Natural killer cell (primary cell): ENCODE measurements at regions not wholly inside any gene's neighbourhood (a gene's known extent, or its start where the extent isn't known, plus 50 kb on each side); places are given as distances from the start of the nearest gene placed in this dataset.

ENCODE experiments used
- ATAC-seq, 3 donors: fragments of 150-1000 bp in 2 of 3; fragments of 200-7000 bp in 1 of 3; cut with Tn5 transposase; 1 replicate in 1 of 3; 2 replicates in 2 of 3; pipeline ENCODE4 v1.10.0; 2021; ENCODE audit warnings: mild to moderate bottlenecking in 2 of 3, moderate library complexity in 2 of 3
- DNase-seq, 2 donors: peaks; one replicate each; pipeline versions ENCODE4 v3.0.0 to v3.0.0-alpha.2; 2013 to 2021; ENCODE audit warnings: mixed read lengths in 1 of 2
- H3K27ac ChIP-seq: one replicate; pipeline ENCODE4 v1.5.1; 2013; ENCODE audit warnings: mild to moderate bottlenecking, low read length
- H3K27me3 ChIP-seq: one replicate; pipeline ENCODE4 v1.6.1; 2013; ENCODE audit warnings: low read length; ENCODE audit not compliant: control insufficient read depth, insufficient read depth
- H3K36me3 ChIP-seq: one replicate; pipeline ENCODE4 v1.6.1; 2013; ENCODE audit warnings: low read length; ENCODE audit not compliant: control insufficient read depth, insufficient read depth
- H3K4me1 ChIP-seq: one replicate; pipeline ENCODE4 v1.6.1; 2013; ENCODE audit warnings: low read length; ENCODE audit not compliant: control insufficient read depth, insufficient read depth
- H3K4me3 ChIP-seq: one replicate; pipeline ENCODE4 v1.5.1; 2013; ENCODE audit warnings: low read length
- H3K9me3 ChIP-seq: one replicate; pipeline ENCODE4 v1.6.1; 2013; ENCODE audit warnings: low read length; ENCODE audit not compliant: control insufficient read depth, insufficient read depth
- H3K27ac Mint-ChIP-seq, 2 donors: one replicate each; pipeline ENCODE4 v1.8.0; 2022; ENCODE audit warnings: mild to moderate bottlenecking in 2 of 2, mixed read lengths in 2 of 2, moderate library complexity in 1 of 2
- H3K27me3 Mint-ChIP-seq, 2 donors: one replicate each; pipeline ENCODE4 v1.8.0; 2022; ENCODE audit warnings: low read depth in 2 of 2, mixed read lengths in 2 of 2
- H3K36me3 Mint-ChIP-seq: one replicate; pipeline ENCODE4 v1.8.0; 2022; ENCODE audit warnings: mixed read lengths
- H3K4me1 Mint-ChIP-seq, 2 donors: one replicate each; pipeline ENCODE4 v1.8.0; 2022; ENCODE audit warnings: mixed read lengths in 2 of 2
- H3K4me3 Mint-ChIP-seq: one replicate; pipeline ENCODE4 v1.8.0; 2022; ENCODE audit warnings: mild to moderate bottlenecking, moderate library complexity, mixed read lengths
- H3K9me3 Mint-ChIP-seq, 2 donors: one replicate each; pipeline ENCODE4 v1.8.0; 2022; ENCODE audit warnings: mixed read lengths in 2 of 2
- CTCF ChIP-seq: fragments of 200-600 bp; IDR thresholded peaks from one replicate; pipeline ENCODE4 v1.8.0; 2022; ENCODE audit warnings: antibody characterized with exemption
- WGBS: methylation state at CpG from one replicate; pipeline ENCODE4 v1.1.7; 2013; ENCODE audit warnings: missing lambda C conversion rate; ENCODE audit not compliant: insufficient coverage; 5-methylcytosine and 5-hydroxymethylcytosine counted together
- intact Hi-C: fragments of 100-400 bp; cut with micrococcal nuclease; formaldehyde crosslinking; loops from one replicate; pipeline ENCODE4 v1.14.2; 2022

- Histone ChIP-seq H3K36me3 (no peaks in the 10 kb centered on the region), H3K9me3 (no peaks in the 10 kb centered on the region), H3K27ac (no peak overlapping the region), H3K4me1 (no peaks in the 10 kb centered on the region), H3K4me3 (no peak overlapping the region), H3K27me3 (no peaks in the 10 kb centered on the region)
- no peak for TF ChIP-seq CTCF
- intact Hi-C loops, result no loop called here
- Mint-ChIP-seq H3K4me1 (no peaks in the 10 kb centered on the region), H3K27ac (no peak overlapping the region), H3K27me3 (no peaks in the 10 kb centered on the region), H3K4me3 (no peak overlapping the region), H3K36me3 (no peaks in the 10 kb centered on the region), H3K9me3 (peaks cover 2 to 6% of the 10 kb centered on the region in 2 donors)
- WGBS, result 76% methylated on average over 4 of the region's 4 CpGs
- DNase-seq, result no peak
- no peak for ATAC-seq
Observed at GRCh38 chr2:40737180-40737579, 285.3 kb upstream of the SLC8A1 start.

GRCh38 chr2:40740419-40740818 is 288.5 kb upstream of the SLC8A1 start:
- Mint-ChIP-seq H3K36me3 (no peaks in the 10 kb centered on the region), H3K27me3 (no peaks in the 10 kb centered on the region), H3K27ac (no peak overlapping the region), H3K9me3 (peaks cover 4 to 7% of the 10 kb centered on the region in 2 donors), H3K4me1 (no peaks in the 10 kb centered on the region), H3K4me3 (no peak overlapping the region)
- Histone ChIP-seq H3K4me3 (no peak overlapping the region), H3K9me3 (no peaks in the 10 kb centered on the region), H3K27me3 (no peaks in the 10 kb centered on the region), H3K27ac (no peak overlapping the region), H3K4me1 (no peaks in the 10 kb centered on the region), H3K36me3 (no peaks in the 10 kb centered on the region)
- no peak for ATAC-seq
- intact Hi-C loops, result no loop called here
- DNase-seq, result no peak
- TF ChIP-seq CTCF, result no peak
- 63% methylated on average over 1 of the region's 1 CpG for WGBS

GRCh38 chr2:40741532-40741931 is 289.6 kb upstream of the SLC8A1 start:
- DNase-seq, result no peak
- no peak overlapping the region for H3K4me3 ChIP-seq
- no peaks in the 10 kb centered on the region for H3K27me3 ChIP-seq
- 78% methylated on average over 2 of the region's 2 CpGs for WGBS
- H3K4me1 Mint-ChIP-seq, result no peaks in the 10 kb centered on the region
- H3K36me3 ChIP-seq, result no peaks in the 10 kb centered on the region
- no peaks in the 10 kb centered on the region for H3K36me3 Mint-ChIP-seq
- H3K9me3 ChIP-seq, result no peaks in the 10 kb centered on the region
- no peak overlapping the region for H3K4me3 Mint-ChIP-seq
- H3K27ac ChIP-seq, result no peak overlapping the region
- TF ChIP-seq CTCF, result no peak
- intact Hi-C loops, result no loop called here
- ATAC-seq, result no peak
- H3K4me1 ChIP-seq, result no peaks in the 10 kb centered on the region
- H3K9me3 Mint-ChIP-seq, result peaks cover 6 to 9% of the 10 kb centered on the region in 2 donors
- H3K27me3 Mint-ChIP-seq, result no peaks in the 10 kb centered on the region
- H3K27ac Mint-ChIP-seq, result no peak overlapping the region

GRCh38 chr2:40746191-40746590 is 294.3 kb upstream of the SLC8A1 start:
- Mint-ChIP-seq H3K36me3 (no peaks in the 10 kb centered on the region), H3K27me3 (no peaks in the 10 kb centered on the region), H3K9me3 (peaks cover 7% of the 10 kb centered on the region in 2 donors), H3K4me1 (no peaks in the 10 kb centered on the region), H3K27ac (no peak overlapping the region), H3K4me3 (no peak overlapping the region)
- 77% methylated on average over 5 of the region's 5 CpGs for WGBS
- intact Hi-C loops, result no loop called here
- H3K27me3 ChIP-seq, result no peaks in the 10 kb centered on the region
- no peaks in the 10 kb centered on the region for H3K36me3 ChIP-seq
- H3K4me3 ChIP-seq, result no peak overlapping the region
- ATAC-seq (no peak), DNase-seq (no peak)
- no peak for TF ChIP-seq CTCF
- no peaks in the 10 kb centered on the region for H3K4me1 ChIP-seq
- no peak overlapping the region for H3K27ac ChIP-seq
- no peaks in the 10 kb centered on the region for H3K9me3 ChIP-seq
